SU-DHL-6 (cell line): ENCODE measurements at regions not wholly inside any gene's neighbourhood (a gene's known extent, or its start where the extent isn't known, plus 50 kb on each side); places are given as distances from the start of the nearest gene placed in this dataset.
"Not testable (repeated sequence)": the region's sequence is repeated elsewhere in the genome, so short reads cannot be mapped to it uniquely, and the experiment has no call there.

Source experiments
- H2AFZ ChIP-seq: fragments of 200-600 bp; sonication (generic); 2 replicates; pipeline ENCODE4 v1.6.1; 2014; ENCODE audit warnings: low read depth, mild to moderate bottlenecking, moderate library complexity, mixed read lengths, antibody characterized with exemption, low read length; ENCODE audit not compliant: severe bottlenecking
- H3F3A ChIP-seq: fragments of 200-600 bp; shearing (Covaris generic); 2 replicates; pipeline ENCODE4 v1.6.0; 2016; ENCODE audit warnings: antibody characterized with exemption, mild to moderate bottlenecking; ENCODE audit not compliant: insufficient read depth
- H3K27ac ChIP-seq: fragments of 200-600 bp; sonication (generic); 2 replicates; pipeline ENCODE4 v1.5.1; 2016; ENCODE audit warnings: low read depth, mild to moderate bottlenecking, low read length, moderate library complexity, mixed read lengths
- H3K27me3 ChIP-seq: fragments of 200-600 bp; sonication (generic), shearing (Covaris generic); 2 replicates; pipeline ENCODE4 v1.6.0; 2014; ENCODE audit warnings: mild to moderate bottlenecking, low read length
- H3K36me3 ChIP-seq: fragments of 200-600 bp; sonication (generic); 2 replicates; pipeline ENCODE4 v1.6.1; 2014; ENCODE audit warnings: mild to moderate bottlenecking, low read length, mixed read lengths
- H3K4me2 ChIP-seq: fragments of 300-600, 200-600 bp; shearing (Covaris generic), sonication (generic); 2 replicates; pipeline ENCODE4 v1.6.0; 2014; ENCODE audit warnings: low read length, low read depth, mild to moderate bottlenecking; ENCODE audit not compliant: poor library complexity, severe bottlenecking
- H3K4me3 ChIP-seq: fragments of 200-600 bp; sonication (generic); 2 replicates; pipeline ENCODE4 v1.5.1; 2014; ENCODE audit warnings: antibody characterized with exemption, low read length, mild to moderate bottlenecking, mixed read lengths; ENCODE audit not compliant: insufficient read depth, poor library complexity, severe bottlenecking
- H3K79me2 ChIP-seq: fragments of 200-600 bp; sonication (generic); 2 replicates; pipeline ENCODE4 v1.6.1; 2014; ENCODE audit warnings: mild to moderate bottlenecking, low read length, moderate library complexity; ENCODE audit not compliant: insufficient read depth
- H3K9ac ChIP-seq: fragments of 200-600 bp; sonication (generic); 2 replicates; pipeline ENCODE4 v1.7.0; 2014; ENCODE audit warnings: mild to moderate bottlenecking, low read length
- H3K9me2 ChIP-seq: fragments of 200-600 bp; sonication (generic); replicated peaks from 2 replicates; pipeline ENCODE4 v1.6.1; 2014; ENCODE audit warnings: low read length; ENCODE audit not compliant: insufficient read depth
- H3K9me3 ChIP-seq: fragments of 200-600 bp; sonication (generic); 2 replicates; pipeline ENCODE4 v1.6.1; 2014; ENCODE audit warnings: low read length, mixed read lengths; ENCODE audit not compliant: insufficient read depth
- H4K20me1 ChIP-seq: fragments of 200-600 bp; sonication (generic); 2 replicates; pipeline ENCODE4 v1.6.1; 2014; ENCODE audit warnings: low read depth, mild to moderate bottlenecking, antibody characterized with exemption, low read length, moderate library complexity, mixed read lengths
- CTCF ChIP-seq: fragments of 200-600 bp; sonication (generic); IDR thresholded peaks from one replicate; pipeline ENCODE4 v1.5.1; 2017; ENCODE audit warnings: antibody characterized with exemption, mild to moderate bottlenecking, low read length, moderate library complexity; ENCODE audit not compliant: insufficient read depth, poor library complexity, severe bottlenecking
- EZH2phosphoT487 ChIP-seq: fragments of 200-600 bp; sonication (generic), shearing (Covaris generic); conservative IDR thresholded peaks from 2 replicates; pipeline ENCODE4 v1.6.1; 2018; ENCODE audit warnings: mild to moderate bottlenecking, antibody characterized with exemption, low read length, moderate library complexity, mixed read lengths

GRCh38 chr2:177002983-177003382 lies 209.6 kb upstream of the HNRNPA3 start:
- no peaks in the 10 kb centered on the region for H3F3A ChIP-seq
- H3K79me2 ChIP-seq = no peaks in the 10 kb centered on the region
- no peak overlapping the region for H3K4me2 ChIP-seq
- H2AFZ ChIP-seq = no peak overlapping the region
- H3K9me2 ChIP-seq = no peaks in the 10 kb centered on the region
- no peaks in the 10 kb centered on the region for H3K9me3 ChIP-seq
- no peak for TF ChIP-seq CTCF
- no peak for TF ChIP-seq EZH2phosphoT487
- no peaks in the 10 kb centered on the region for H4K20me1 ChIP-seq
- H3K4me3 ChIP-seq = no peak overlapping the region
- H3K36me3 ChIP-seq = no peaks in the 10 kb centered on the region
- H3K27me3 ChIP-seq = no peaks in the 10 kb centered on the region
- no peak overlapping the region for H3K9ac ChIP-seq
- no peak overlapping the region for H3K27ac ChIP-seq

GRCh38 chr2:177007726-177008125 lies 204.9 kb upstream of the HNRNPA3 start:
- H3K27me3 ChIP-seq, H3K9ac ChIP-seq, H3K36me3 ChIP-seq, H4K20me1 ChIP-seq, H3K9me3 ChIP-seq, H3F3A ChIP-seq, H2AFZ ChIP-seq, H3K27ac ChIP-seq, H3K9me2 ChIP-seq, H3K4me2 ChIP-seq, H3K4me3 ChIP-seq, H3K79me2 ChIP-seq: not testable (repeated sequence)

- not testable (repeated sequence) for H2AFZ ChIP-seq, H3K9me2 ChIP-seq, H3K79me2 ChIP-seq, H3K27me3 ChIP-seq, H3F3A ChIP-seq, H4K20me1 ChIP-seq, H3K4me2 ChIP-seq, H3K27ac ChIP-seq, H3K36me3 ChIP-seq, H3K9ac ChIP-seq, H3K4me3 ChIP-seq, H3K9me3 ChIP-seq
These were observed 203.9 kb upstream of the HNRNPA3 start for GRCh38 chr2:177008662-177009061.

- no peak for TF ChIP-seq CTCF
- Histone ChIP-seq H3F3A (no peaks in the 10 kb centered on the region), H3K4me2 (no peak overlapping the region), H3K27ac (no peak overlapping the region), H3K27me3 (no peaks in the 10 kb centered on the region), H3K79me2 (no peaks in the 10 kb centered on the region), H3K9ac (no peak overlapping the region), H2AFZ (no peak overlapping the region), H3K4me3 (no peak overlapping the region), H4K20me1 (no peaks in the 10 kb centered on the region), H3K9me2 (no peaks in the 10 kb centered on the region), H3K36me3 (no peaks in the 10 kb centered on the region), H3K9me3 (no peaks in the 10 kb centered on the region)
These were observed 202.4 kb upstream of the HNRNPA3 start for GRCh38 chr2:177010146-177010545.
